IMR-90 (cell line): ENCODE measurements at regions not wholly inside any gene's neighbourhood (a gene's known extent, or its start where the extent isn't known, plus 50 kb on each side); places are given as distances from the start of the nearest gene placed in this dataset.

ENCODE experiments used
- ATAC-seq: fragments of 200-7000 bp; cut with Tn5 transposase; 2 replicates; pipeline ENCODE4 v1.9.1; 2020; ENCODE audit warnings: low read depth, mild to moderate bottlenecking, moderate library complexity
- BruUV-seq: library from RNA; stranded (reverse); fragments of 400-500 nt; replicated peaks from 2 replicates; lab custom pipeline; 2021; lab: Mats Ljungman, UMichigan
- CTCF ChIA-PET: fragments of 300-600 bp; formaldehyde crosslinking; extraction: SDS; loops from one replicate; lab custom pipeline; 2021; ENCODE audit warnings: antibody characterized with exemption; lab: Yijun Ruan, JAX
- POLR2A ChIA-PET: fragments of 300-600 bp; sonication (Branson Sonifier 250); formaldehyde crosslinking; loops from one replicate; lab custom pipeline; 2022; ENCODE audit warnings: antibody characterized with exemption; ENCODE audit not compliant: unreplicated experiment; lab: Charles Lee
- DNase-seq: peaks from one replicate; pipeline ENCODE4 v3.0.0; 2013
- H2AFZ ChIP-seq: replicated peaks from 2 replicates; pipeline ENCODE3; 2013; ENCODE audit warnings: low read length, mild to moderate bottlenecking; ENCODE audit not compliant: poor library complexity
- H2AK5ac ChIP-seq: 2 replicates; pipeline ENCODE4 v1.6.1; 2013; ENCODE audit warnings: low read depth, low read length, inconsistent platforms
- H2AK9ac ChIP-seq: replicated peaks from 2 replicates; pipeline ENCODE3; 2013; ENCODE audit warnings: mild to moderate bottlenecking, low read depth, low read length, moderate library complexity; ENCODE audit not compliant: poor library complexity
- H2BK120ac ChIP-seq: 2 replicates; pipeline ENCODE4 v1.6.1; 2013; ENCODE audit warnings: low read depth, low read length, inconsistent platforms
- H2BK15ac ChIP-seq: 3 replicates; pipeline ENCODE4 v1.6.1; 2013; ENCODE audit warnings: low read depth, low read length, inconsistent platforms
- H2BK20ac ChIP-seq: 2 replicates; pipeline ENCODE4 v1.6.1; 2013; ENCODE audit warnings: low read depth, mild to moderate bottlenecking, inconsistent platforms, low read length, moderate library complexity
- H2BK5ac ChIP-seq: 2 replicates; pipeline ENCODE4 v1.6.1; 2013; ENCODE audit warnings: mild to moderate bottlenecking, low read depth, low read length, inconsistent platforms; ENCODE audit not compliant: poor library complexity, severe bottlenecking
- H3K14ac ChIP-seq: replicated peaks from 2 replicates; pipeline ENCODE4 v1.6.1; 2013; ENCODE audit warnings: low read depth, low read length, inconsistent platforms
- H3K18ac ChIP-seq: 2 replicates; pipeline ENCODE4 v1.6.1; 2013; ENCODE audit warnings: low read depth, low read length, control low read depth
- H3K23ac ChIP-seq: 2 replicates; pipeline ENCODE4 v1.6.1; 2013; ENCODE audit warnings: low read depth, low read length, inconsistent platforms
- H3K27ac ChIP-seq: 2 replicates; pipeline ENCODE4 v1.5.1; 2013; ENCODE audit warnings: mild to moderate bottlenecking, control low read depth, low read length; ENCODE audit not compliant: insufficient read depth
- H3K27me3 ChIP-seq: 2 replicates; pipeline ENCODE4 v1.6.1; 2013; ENCODE audit warnings: low read length; ENCODE audit not compliant: control insufficient read depth, insufficient read depth
- H3K36me3 ChIP-seq: 2 replicates; pipeline ENCODE4 v1.6.1; 2013; ENCODE audit warnings: low read length, mixed read lengths; ENCODE audit not compliant: control insufficient read depth, insufficient read depth
- H3K4ac ChIP-seq: 2 replicates; pipeline ENCODE4 v1.6.1; 2013; ENCODE audit warnings: low read depth, low read length, inconsistent platforms
- H3K4me1 ChIP-seq: 2 replicates; pipeline ENCODE4 v1.6.1; 2013; ENCODE audit warnings: low read length, mixed read lengths; ENCODE audit not compliant: control insufficient read depth, insufficient read depth
- H3K4me2 ChIP-seq: 2 replicates; pipeline ENCODE4 v1.6.1; 2013; ENCODE audit warnings: low read depth, mild to moderate bottlenecking, control low read depth, low read length, moderate library complexity
- H3K4me3 ChIP-seq: 2 replicates; pipeline ENCODE4 v1.5.1; 2013; ENCODE audit warnings: low read depth, mild to moderate bottlenecking, control low read depth, low read length, moderate library complexity; ENCODE audit not compliant: insufficient read depth
- H3K56ac ChIP-seq: 2 replicates; pipeline ENCODE4 v1.6.1; 2013; ENCODE audit warnings: low read length, inconsistent platforms; ENCODE audit not compliant: insufficient read depth; ENCODE audit errors: extremely low read depth
- H3K79me1 ChIP-seq, 2 experiments: 2 replicates each; pipeline ENCODE4 v1.6.1; 2013; ENCODE audit warnings: low read length in 2 of 2, inconsistent platforms in 1 of 2, low read depth in 1 of 2
- H3K9ac ChIP-seq: 2 replicates; pipeline ENCODE4 v1.6.1; 2013; ENCODE audit warnings: low read depth, low read length, control low read depth
- H3K9me1 ChIP-seq: 2 replicates; pipeline ENCODE4 v1.6.1; 2013; ENCODE audit warnings: low read length, inconsistent platforms; ENCODE audit not compliant: insufficient read depth
- H3K9me3 ChIP-seq: 2 replicates; pipeline ENCODE4 v1.6.1; 2013; ENCODE audit warnings: low read length; ENCODE audit not compliant: control insufficient read depth, insufficient read depth
- H4K20me1 ChIP-seq: 2 replicates; pipeline ENCODE4 v1.6.1; 2013; ENCODE audit warnings: low read length, inconsistent platforms; ENCODE audit not compliant: insufficient read depth
- H4K5ac ChIP-seq: 2 replicates; pipeline ENCODE4 v1.6.1; 2013; ENCODE audit warnings: mild to moderate bottlenecking, low read depth, low read length, control low read depth
- H4K8ac ChIP-seq, 2 experiments: 2 replicates each; pipeline ENCODE4 v1.6.1; 2013; ENCODE audit warnings: low read depth in 2 of 2, low read length in 2 of 2, control low read depth in 1 of 2, inconsistent platforms in 1 of 2
- H4K91ac ChIP-seq: 2 replicates; pipeline ENCODE4 v1.6.1; 2013; ENCODE audit warnings: low read depth, low read length, inconsistent platforms; ENCODE audit not compliant: insufficient read depth
- BHLHE40 ChIP-seq: fragments of 150-350 bp; IDR thresholded peaks from 2 replicates; pipeline ENCODE4 v1.6.1; 2016; ENCODE audit warnings: mild to moderate bottlenecking, low read depth, low read length
- CEBPB ChIP-seq: IDR thresholded peaks from 2 replicates; pipeline ENCODE4 v1.6.1; 2012; ENCODE audit warnings: low read depth, low read length, improper control_type of control experiment
- CHD1 ChIP-seq: IDR thresholded peaks from 2 replicates; pipeline ENCODE4 v1.6.1; 2012; ENCODE audit warnings: low read depth, low read length, improper control_type of control experiment
- CTCF ChIP-seq: conservative IDR thresholded peaks from 2 replicates; pipeline ENCODE4 v1.5.1; 2012; ENCODE audit warnings: mild to moderate bottlenecking, low read depth, low read length, improper control_type of control experiment
- ELK1 ChIP-seq: fragments of 150-350 bp; IDR thresholded peaks from 2 replicates; pipeline ENCODE4 v1.6.1; 2016; ENCODE audit warnings: low read depth, mild to moderate bottlenecking, low read length, moderate library complexity, borderline replicate concordance
- FOS ChIP-seq: fragments of 150-350 bp; IDR thresholded peaks from 2 replicates; pipeline ENCODE4 v1.6.1; 2016; ENCODE audit warnings: low read depth, low read length
- MAFK ChIP-seq: IDR thresholded peaks from 2 replicates; pipeline ENCODE4 v1.6.1; 2012; ENCODE audit warnings: low read depth, low read length, improper control_type of control experiment
- MAZ ChIP-seq: IDR thresholded peaks from 2 replicates; pipeline ENCODE4 v1.6.1; 2012; ENCODE audit warnings: low read depth, mild to moderate bottlenecking, low read length, improper control_type of control experiment, moderate library complexity, borderline replicate concordance
- MXI1 ChIP-seq: IDR thresholded peaks from 2 replicates; pipeline ENCODE4 v1.6.1; 2012; ENCODE audit warnings: low read depth, mild to moderate bottlenecking, low read length, moderate library complexity, borderline replicate concordance
- NFE2L2 ChIP-seq: fragments of 150-350 bp; IDR thresholded peaks from 2 replicates; pipeline ENCODE4 v1.6.1; 2016; ENCODE audit warnings: low read depth, mild to moderate bottlenecking, low read length
- POLR2A ChIP-seq: IDR thresholded peaks from 2 replicates; pipeline ENCODE4 v1.6.1; 2012; ENCODE audit warnings: mild to moderate bottlenecking, low read depth, low read length
- RAD21 ChIP-seq: IDR thresholded peaks from 2 replicates; pipeline ENCODE4 v1.6.1; 2012; ENCODE audit warnings: low read length, improper control_type of control experiment
- RCOR1 ChIP-seq: IDR thresholded peaks from 2 replicates; pipeline ENCODE4 v1.6.1; 2012; ENCODE audit warnings: mild to moderate bottlenecking, low read length, improper control_type of control experiment; ENCODE audit not compliant: insufficient replicate concordance
- RFX5 ChIP-seq: IDR thresholded peaks from 2 replicates; pipeline ENCODE4 v1.8.0; 2012; ENCODE audit warnings: low read depth, mild to moderate bottlenecking, low read length, moderate library complexity
- SMC3 ChIP-seq: fragments of 150-350 bp; IDR thresholded peaks from 2 replicates; pipeline ENCODE4 v1.6.1; 2016; ENCODE audit warnings: low read depth, mild to moderate bottlenecking, antibody characterized with exemption, low read length, moderate library complexity
- USF2 ChIP-seq: fragments of 150-350 bp; IDR thresholded peaks from 2 replicates; pipeline ENCODE4 v1.6.1; 2017; ENCODE audit warnings: mild to moderate bottlenecking, antibody characterized with exemption, low read length, low read depth
- WGBS, 2 experiments: methylation state at CpG; one replicate each; pipeline versions ENCODE4 v1.1.5 to v1.1.7; 2013; ENCODE audit warnings: missing lambda C conversion rate in 2 of 2; ENCODE audit not compliant: insufficient read length in 1 of 2; ENCODE audit errors: extremely low coverage in 2 of 2; 5-methylcytosine and 5-hydroxymethylcytosine counted together
- dilution Hi-C: fragments of 300-500 bp; cut with HindIII; formaldehyde crosslinking; loops from one replicate; pipeline ENCODE4 v1.14.3; 2018; ENCODE audit warnings: low sequenced_read_pairs; ENCODE audit not compliant: unreplicated experiment
- in situ Hi-C: fragments of 300-500 bp; cut with MboI; formaldehyde crosslinking; loops from 3 replicates; pipeline ENCODE4 v1.14.3; 2019; ENCODE audit warnings: low sequenced_read_pairs, inconsistent platforms, mixed read lengths
- intact Hi-C: fragments of 100-400 bp; cut with micrococcal nuclease; formaldehyde crosslinking; loops from 2 replicates; pipeline ENCODE4 v1.10.0; 2022

- intact Hi-C loops, result no loop called here
- Histone ChIP-seq H4K91ac (no peak overlapping the region), H3K79me1 (no peaks in the 10 kb centered on the region), H3K27ac (no peak overlapping the region), H3K36me3 (no peaks in the 10 kb centered on the region), H3K14ac (no peak overlapping the region), H2BK20ac (no peak overlapping the region), H2BK15ac (no peak overlapping the region), H4K5ac (no peak overlapping the region), H3K23ac (no peak overlapping the region), H3K4me1 (no peaks in the 10 kb centered on the region), H3K9ac (no peak overlapping the region), H3K4me2 (no peak overlapping the region), H3K18ac (no peak overlapping the region), H4K20me1 (no peaks in the 10 kb centered on the region), H4K8ac (no peak overlapping the region), H3K27me3 (no peaks in the 10 kb centered on the region; the same call in 1 of the 2 replicates), H3K9me3 (no peaks in the 10 kb centered on the region; the same call in 1 of the 2 replicates), H3K4me3 (no peak overlapping the region), H3K4ac (no peak overlapping the region), H2AK5ac (no peak overlapping the region), H2AFZ (no peak overlapping the region), H3K9me1 (no peaks in the 10 kb centered on the region), H2AK9ac (no peak overlapping the region), H2BK120ac (no peak overlapping the region), H3K56ac (no peak overlapping the region), H2BK5ac (no peak overlapping the region)
- dilution Hi-C loops, result no loop called here
- CTCF ChIA-PET, result no interaction called here
- DNase-seq (no peak), ATAC-seq (no peak)
- POLR2A ChIA-PET, result no interaction called here
- BruUV-seq, result no TSS peak
- 76% methylated on average over 10 of the region's 14 CpGs; no CpG with 5 or more reads in 1 of the 2 experiments for WGBS, 2 experiments
- no peak for TF ChIP-seq POLR2A
- no peak for TF ChIP-seq ELK1
- TF ChIP-seq CEBPB, result no peak
- no peak for TF ChIP-seq RFX5
- TF ChIP-seq RAD21, result no peak
- no peak for TF ChIP-seq FOS
- no peak for TF ChIP-seq USF2
- no peak for TF ChIP-seq NFE2L2
- no peak for TF ChIP-seq SMC3
- TF ChIP-seq RCOR1, result no peak
- TF ChIP-seq CTCF, result no peak
- TF ChIP-seq MAFK, result no peak
- TF ChIP-seq BHLHE40, result no peak
- no peak for TF ChIP-seq CHD1
- no peak for TF ChIP-seq MXI1
- TF ChIP-seq MAZ, result no peak
- in situ Hi-C loops, result no loop called here
These were observed 438.4 kb upstream of the SULF2 start for GRCh38 chr20:48223715-48224114.
